Superior temporal gyrus (tissue), 1 donor: ENCODE measurements at regions not wholly inside any gene's neighbourhood (a gene's known extent, or its start where the extent isn't known, plus 50 kb on each side); places are given as distances from the start of the nearest gene placed in this dataset.
"Not testable (repeated sequence)": the region's sequence is repeated elsewhere in the genome, so short reads cannot be mapped to it uniquely, and the experiment has no call there.

Source experiments
- DNase-seq: peaks from one replicate; pipeline ENCODE4 v3.0.0-alpha.2; 2016; ENCODE audit errors: extremely low spot score

DNA sequence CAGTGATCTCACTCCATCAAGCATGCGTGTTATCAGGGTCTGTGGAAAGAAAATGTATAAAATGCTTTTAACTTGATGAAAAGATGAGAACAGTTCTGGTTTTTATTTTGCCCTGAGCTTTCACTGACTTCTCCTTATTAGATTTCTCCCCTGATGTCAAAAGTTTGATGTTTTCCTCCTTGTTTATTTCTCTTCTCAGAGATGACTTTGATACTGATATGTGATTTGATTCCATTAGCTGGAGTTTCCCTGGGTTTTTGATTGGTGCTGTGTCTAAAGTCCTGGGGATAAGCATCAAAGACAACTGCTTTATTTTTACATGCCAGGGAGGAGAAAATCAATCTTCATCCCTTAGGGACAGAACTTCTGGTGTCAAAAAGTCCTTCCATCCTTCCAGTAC is 510.0 kb downstream of the KCTD16 start:
- no peak for DNase-seq

GRCh38 chr5:144671066-144671465 is 500.4 kb downstream of the KCTD16 start:
- DNase-seq = no peak

- DNase-seq = no peak
These were observed 489.1 kb downstream of the KCTD16 start for GRCh38 chr5:144659634-144660227.

- DNase-seq = no peak
These were observed 473.6 kb downstream of the KCTD16 start for GRCh38 chr5:144644317-144644716.

DNA sequence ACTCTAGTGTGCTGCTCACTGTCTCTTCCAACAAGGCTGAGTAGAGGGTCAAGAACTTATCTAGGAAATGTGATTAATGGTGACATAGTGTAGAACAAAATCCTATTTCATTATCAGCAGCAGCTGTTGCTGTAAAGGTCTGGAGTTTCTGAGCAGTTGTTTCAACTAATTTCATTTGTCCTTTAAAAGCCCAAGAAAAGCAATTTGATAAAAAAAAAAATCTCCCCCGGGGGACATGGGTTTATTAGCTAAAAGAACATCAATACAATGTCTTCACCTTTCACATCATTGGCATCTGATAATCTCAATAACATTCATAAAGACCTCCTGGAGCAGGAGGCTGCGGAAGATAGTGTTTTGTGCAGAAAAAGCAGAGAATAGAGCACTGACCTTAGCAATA is 468.1 kb downstream of the KCTD16 start:
- no peak for DNase-seq

- DNase-seq = no peak
These were observed 463.5 kb downstream of the KCTD16 start for GRCh38 chr5:144634138-144634537.

GRCh38 chr5:144598451-144599068 is 427.9 kb downstream of the KCTD16 start:
- DNase-seq = peak; percentile 39

DNA sequence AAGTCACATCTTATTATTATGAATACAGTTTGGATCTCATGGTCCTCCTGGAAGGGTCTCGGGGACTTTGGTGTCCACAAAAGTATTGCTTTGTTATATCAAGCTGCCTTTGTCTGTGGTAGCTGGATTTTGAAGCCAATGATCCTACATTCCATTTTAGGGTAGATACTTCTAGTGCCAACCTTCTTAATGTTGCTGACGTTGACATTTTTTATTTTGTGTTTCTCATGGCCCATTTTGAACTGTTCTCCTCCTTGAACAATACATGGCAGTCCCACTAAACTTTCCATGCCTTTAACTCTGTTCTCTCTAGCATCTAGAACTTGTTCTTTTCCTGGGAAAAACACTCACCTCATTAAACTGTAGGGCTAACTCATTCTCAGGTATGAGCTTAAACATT is 425.8 kb downstream of the KCTD16 start:
- no peak for DNase-seq

GRCh38 chr5:144594919-144595318 is 424.2 kb downstream of the KCTD16 start:
- no peak for DNase-seq

DNA sequence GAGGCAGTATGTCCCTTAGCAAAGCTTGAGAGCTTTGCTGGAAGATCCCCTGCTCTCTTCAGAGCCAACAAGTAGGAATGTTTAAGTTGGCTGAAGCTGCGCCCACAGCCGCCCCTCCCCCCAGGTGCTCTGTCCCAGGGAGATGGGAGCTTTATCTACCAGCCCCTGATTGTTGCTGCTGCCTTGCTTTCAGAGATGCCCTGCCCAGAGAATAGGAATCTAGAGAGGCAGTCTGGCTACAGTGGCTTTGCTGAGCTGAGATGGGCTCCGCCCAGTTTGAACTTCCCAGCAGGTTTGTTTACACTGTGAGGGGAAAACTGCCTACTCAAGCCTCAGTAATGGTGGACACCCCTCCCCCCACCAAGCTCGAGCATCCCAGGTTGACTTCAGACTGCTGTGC is 423.6 kb downstream of the KCTD16 start:
- DNase-seq = not testable (repeated sequence)

DNA sequence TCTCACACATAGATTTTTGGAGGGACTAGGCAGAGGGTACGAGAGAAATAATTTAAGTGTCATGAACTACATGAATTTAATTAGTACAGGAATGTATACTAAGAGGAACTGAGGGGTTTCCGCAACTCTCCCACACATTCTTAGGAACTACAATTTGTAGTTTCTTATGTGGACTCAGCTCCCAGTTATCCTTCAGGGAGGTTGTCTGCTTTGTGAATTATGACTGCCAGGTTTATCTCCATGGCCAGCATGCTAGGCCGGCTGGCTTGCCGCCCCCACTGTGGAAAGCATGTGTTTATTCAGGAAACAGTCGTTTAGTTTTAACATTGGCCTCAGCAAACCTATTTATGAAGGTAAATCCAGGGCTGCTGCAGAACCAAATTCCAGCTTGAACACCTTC is 415.0 kb downstream of the KCTD16 start:
- DNase-seq = no peak

DNA sequence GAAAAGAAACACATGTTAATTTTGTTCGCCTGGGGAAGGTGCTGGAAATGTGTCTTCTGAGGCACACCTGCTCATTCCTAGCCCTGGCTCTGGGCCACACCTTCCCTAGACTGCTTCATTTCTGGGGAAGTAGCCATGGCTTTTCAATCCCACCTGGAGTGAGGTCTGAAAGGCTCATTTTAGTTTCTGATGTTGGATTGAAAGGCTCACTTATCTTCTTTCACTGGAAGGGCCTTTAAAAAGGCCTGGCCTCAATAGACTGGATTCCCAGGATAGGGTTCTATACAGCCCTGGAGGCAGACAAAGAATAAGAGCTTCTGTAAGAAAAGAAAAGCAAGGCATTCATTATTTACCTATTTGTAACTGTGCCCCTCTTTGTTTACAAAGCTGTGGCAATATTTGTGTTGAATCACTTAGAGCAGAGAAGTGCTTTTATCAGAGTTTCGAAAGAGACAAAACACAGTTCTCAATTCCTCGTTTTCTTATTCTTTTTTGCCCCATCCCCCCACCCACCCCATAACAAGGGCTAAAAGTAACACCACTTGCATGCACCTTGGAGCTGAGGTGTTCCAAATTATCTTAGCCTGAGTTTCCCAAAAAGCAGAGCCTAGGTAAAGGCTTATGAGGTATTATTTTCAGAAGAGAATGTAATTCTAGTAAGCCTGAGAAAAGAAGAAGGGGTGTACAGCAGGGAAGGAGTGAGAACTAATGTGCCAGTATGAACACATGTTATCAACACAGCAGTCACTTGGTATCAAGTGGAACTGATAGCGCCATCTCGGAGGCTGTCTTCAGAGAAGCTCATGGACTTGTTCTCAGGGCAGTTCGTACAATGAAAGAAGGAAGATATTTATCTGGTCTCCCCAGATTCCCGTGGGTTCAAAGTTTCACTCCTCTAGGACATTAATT is 413.1 kb downstream of the KCTD16 start:
- DNase-seq = no peak

DNA sequence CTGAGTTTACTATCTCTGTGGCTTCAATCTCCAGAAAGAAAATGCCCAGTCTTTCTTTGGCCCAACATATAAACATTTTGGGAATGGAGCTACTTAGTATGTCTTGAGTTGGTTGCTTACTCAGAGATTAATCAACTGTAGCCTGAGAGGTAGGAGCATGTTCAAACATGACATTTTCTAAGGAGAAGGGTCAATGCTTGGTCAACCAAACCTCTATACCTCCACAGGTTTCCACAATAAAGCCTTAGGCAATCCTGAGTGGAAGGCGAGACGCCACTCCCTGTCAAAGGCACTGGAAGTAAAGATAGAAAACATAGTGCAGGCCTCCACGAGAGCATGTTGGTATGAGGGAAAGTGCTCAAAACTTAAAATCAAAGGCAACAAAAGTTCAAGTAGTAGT is 411.4 kb downstream of the KCTD16 start:
- DNase-seq = no peak

DNA sequence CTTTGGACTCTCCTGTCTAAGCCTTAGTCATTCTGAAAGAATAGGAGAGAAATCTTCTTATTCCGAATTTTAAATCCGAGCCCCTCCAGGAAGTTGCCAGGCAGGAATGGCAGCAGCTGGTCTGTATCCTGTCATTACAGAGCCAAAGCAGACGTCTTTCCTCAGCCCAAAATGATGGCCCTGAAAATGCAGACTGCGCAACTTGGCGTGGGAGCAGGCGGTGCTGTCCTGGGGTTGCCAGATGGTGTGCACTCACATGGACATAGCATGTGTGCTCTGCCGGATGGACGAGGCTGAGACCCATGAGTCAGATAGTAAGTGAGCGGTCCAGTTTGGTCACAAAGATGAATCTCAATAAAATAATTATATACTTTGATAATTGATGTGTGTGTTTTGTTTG is 410.4 kb downstream of the KCTD16 start:
- DNase-seq = no peak

DNA sequence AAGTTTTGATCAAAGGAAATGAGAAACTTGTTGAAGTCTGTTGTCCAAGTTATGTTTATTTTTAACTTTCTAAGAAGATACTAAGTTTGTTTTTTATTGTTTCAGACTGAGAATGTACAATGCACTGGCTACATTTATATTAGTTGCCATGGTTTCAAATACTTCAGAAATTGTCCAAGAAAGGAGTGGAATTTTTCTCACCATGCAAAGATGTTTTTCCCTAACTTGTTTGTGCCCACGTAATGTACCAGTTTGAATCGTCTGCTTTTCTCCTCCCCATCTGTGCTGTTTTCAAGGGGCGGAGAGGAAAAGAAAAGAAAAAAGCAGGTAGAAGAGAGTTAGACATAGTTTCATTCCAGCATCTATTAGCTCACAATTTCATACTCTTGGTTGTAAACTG is 407.0 kb downstream of the KCTD16 start:
- DNase-seq = peak; percentile 55

- no peak for DNase-seq
These were observed 405.1 kb downstream of the KCTD16 start for GRCh38 chr5:144575736-144576135.

- DNase-seq = no peak
These were observed 396.7 kb downstream of the KCTD16 start for GRCh38 chr5:144567421-144567780.

DNA sequence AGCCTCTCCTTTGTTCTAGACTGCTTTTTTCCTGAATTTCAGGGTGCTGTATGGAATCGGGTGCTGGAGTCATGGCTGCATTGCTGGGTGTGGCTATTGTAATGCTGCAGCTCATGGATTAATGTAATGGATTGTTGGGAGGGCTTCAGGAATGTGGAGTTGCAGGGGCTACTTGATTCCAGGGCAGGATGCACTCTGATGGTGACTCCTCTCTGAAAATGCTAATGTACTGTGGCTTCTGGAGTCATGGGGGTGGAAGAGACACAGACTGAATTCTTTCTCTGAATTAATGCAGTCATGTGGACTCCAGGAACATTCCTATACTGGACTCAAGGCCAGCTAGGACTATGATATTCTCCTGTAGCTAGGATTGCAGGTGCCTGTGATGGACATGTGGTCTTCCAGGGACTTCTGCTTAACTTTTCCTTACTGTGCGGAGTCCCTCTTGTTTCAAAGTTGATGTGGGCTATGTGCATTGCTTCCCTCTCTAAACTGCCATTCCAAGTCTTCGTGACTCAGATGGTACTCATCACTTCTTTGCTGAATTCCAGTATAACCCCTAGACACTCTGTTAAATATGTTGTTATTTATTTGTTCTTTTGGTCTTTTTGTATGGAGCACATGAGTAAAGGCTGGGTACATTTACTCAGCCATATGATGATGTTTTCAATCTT is 396.2 kb downstream of the KCTD16 start:
- no peak for DNase-seq

DNA sequence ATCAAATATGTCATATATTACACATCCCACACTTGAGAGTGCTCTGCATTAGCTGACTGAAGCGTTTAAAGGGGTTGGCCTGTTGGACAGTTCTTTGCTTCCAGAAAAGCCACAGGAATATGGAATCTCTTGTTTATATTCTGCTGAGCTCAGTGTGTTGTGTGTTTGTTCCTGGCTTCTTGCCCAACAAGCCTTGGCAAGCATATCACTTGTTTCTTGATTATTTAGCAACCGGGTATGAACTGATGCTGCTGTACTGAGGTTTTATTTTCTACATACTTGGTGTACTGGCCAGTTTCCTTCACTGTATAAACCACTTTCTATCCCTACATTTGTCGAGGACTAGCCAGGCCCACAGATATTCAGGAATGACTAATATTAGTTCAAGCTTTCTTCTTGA is 378.9 kb downstream of the KCTD16 start:
- DNase-seq = peak; percentile 45

DNA sequence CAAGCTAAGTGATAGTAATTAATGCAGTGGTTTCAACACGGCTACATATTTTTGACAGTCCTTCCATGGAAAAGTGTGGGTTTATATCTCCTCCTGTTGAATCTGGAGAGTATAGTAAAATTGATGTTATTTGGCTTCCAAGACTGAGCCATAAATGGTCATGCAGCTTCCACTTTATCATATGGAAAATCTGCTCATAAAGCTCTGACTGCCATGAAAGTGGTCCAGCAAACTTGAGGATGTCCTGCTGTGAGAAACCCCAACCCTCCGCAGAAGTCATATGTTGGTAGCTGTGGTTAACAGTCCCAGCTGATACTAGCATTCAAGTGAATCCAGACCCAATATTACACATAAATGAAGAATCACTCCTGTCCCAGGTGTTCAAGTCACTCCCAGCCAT is 378.3 kb downstream of the KCTD16 start:
- no peak for DNase-seq

DNA sequence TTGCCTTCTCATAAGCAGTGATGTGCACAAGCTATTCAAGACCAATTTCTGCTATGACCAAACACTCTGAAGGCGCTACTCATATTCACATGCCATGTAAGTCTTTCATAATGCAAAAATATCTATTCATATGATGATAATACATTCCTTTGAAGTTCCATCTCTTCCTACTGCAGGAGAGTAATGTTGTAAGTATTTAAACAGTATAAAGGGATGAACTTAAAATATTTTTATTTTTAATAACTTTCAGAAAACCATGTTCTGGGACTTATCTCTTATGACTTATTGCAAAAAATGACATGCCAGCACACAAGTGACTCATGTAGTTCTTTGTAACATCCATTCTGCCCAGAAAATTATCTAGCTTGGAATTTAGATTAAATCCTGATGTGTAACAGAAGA is 376.4 kb downstream of the KCTD16 start:
- DNase-seq = no peak

DNA sequence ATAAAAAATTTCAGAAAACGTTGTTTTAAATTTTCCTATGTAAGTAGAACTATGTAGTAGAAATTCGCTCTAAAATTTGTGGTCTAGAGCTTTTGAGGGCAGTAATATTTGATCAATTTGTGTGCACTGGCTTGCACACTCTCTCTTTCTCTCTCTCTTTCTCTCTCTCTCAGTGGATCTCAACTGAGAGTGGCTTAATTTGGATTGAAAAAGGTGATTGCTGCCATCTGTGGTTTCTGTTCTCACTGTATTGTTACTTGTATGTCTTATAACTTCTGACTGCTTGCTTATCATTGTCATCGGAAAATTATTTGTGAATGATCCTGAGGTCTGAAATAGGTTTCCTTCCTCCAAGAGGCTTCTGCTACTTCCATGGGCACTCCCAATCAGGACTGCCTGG is 368.2 kb downstream of the KCTD16 start:
- no peak for DNase-seq
